ENCODE measurements at regions not wholly inside any gene's neighbourhood (a gene's known extent, or its start where the extent isn't known, plus 50 kb on each side); places are given as distances from the start of the nearest gene placed in this dataset.

- no peak for DNase-seq (ENCODE audit: low read depth in 1 of 2, low spot score in 1 of 2)
- TF ChIP-seq REST (IDR thresholded peaks at IDR 0.05; ENCODE audit: insufficient replicate concordance, low read depth) (no peak), SPI1 (IDR thresholded peaks at IDR 0.05; ENCODE audit: borderline replicate concordance, low read depth) (no peak), POLR2AphosphoS5 (IDR thresholded peaks at IDR 0.05; ENCODE audit: low read depth) (no peak), GABPA (IDR thresholded peaks at IDR 0.05; ENCODE audit: low read depth) (no peak)
- TF ChIP-seq, protein P1, sequence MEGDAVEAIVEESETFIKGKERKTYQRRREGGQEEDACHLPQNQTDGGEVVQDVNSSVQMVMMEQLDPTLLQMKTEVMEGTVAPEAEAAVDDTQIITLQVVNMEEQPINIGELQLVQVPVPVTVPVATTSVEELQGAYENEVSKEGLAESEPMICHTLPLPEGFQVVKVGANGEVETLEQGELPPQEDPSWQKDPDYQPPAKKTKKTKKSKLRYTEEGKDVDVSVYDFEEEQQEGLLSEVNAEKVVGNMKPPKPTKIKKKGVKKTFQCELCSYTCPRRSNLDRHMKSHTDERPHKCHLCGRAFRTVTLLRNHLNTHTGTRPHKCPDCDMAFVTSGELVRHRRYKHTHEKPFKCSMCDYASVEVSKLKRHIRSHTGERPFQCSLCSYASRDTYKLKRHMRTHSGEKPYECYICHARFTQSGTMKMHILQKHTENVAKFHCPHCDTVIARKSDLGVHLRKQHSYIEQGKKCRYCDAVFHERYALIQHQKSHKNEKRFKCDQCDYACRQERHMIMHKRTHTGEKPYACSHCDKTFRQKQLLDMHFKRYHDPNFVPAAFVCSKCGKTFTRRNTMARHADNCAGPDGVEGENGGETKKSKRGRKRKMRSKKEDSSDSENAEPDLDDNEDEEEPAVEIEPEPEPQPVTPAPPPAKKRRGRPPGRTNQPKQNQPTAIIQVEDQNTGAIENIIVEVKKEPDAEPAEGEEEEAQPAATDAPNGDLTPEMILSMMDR (IDR thresholded peaks at IDR 0.05; ENCODE audit: insufficient read depth, low read length), result no peak
- no peak overlapping the region for H3K4me3 ChIP-seq (replicated peaks; ENCODE audit: insufficient read depth, low read length)
- H3K27me3 ChIP-seq (ENCODE audit: insufficient read depth, poor library complexity, severe bottlenecking), result no peaks in the 10 kb centered on the region
- H3K27ac ChIP-seq (replicated peaks), result no peak overlapping the region
Observed at GRCh38 chr5:110250755-110251154, 475.7 kb downstream of the TMEM232 start.

DNA sequence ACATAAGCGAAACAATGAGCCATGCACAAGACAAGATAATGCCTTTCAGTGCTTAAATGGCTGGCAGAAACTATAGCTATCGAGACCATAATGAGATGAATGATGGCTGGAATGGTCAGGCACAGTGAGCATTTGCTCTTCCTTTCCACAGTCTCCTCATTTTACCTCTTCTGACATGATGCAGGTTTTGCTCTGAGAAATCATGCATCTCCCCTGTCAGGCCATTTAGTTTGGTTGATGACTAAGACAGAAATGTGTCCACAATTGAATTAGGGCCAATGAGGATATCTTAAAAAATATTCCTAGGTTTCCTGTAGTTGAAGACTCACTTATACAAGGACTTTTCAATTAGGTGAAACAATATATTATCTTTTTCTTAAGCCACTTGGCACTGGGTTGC lies 475.1 kb downstream of the TMEM232 start:
- H3K27me3 ChIP-seq (ENCODE audit: insufficient read depth, poor library complexity, severe bottlenecking), result no peaks in the 10 kb centered on the region
- no peak overlapping the region for H3K27ac ChIP-seq (replicated peaks)
- no peak overlapping the region for H3K4me3 ChIP-seq (replicated peaks; ENCODE audit: insufficient read depth, low read length)
- DNase-seq (ENCODE audit: low read depth in 1 of 2, low spot score in 1 of 2), result no peak
- TF ChIP-seq, protein P1 (IDR thresholded peaks at IDR 0.05; ENCODE audit: insufficient read depth, low read length), result no peak
- TF ChIP-seq REST (IDR thresholded peaks at IDR 0.05; ENCODE audit: insufficient replicate concordance, low read depth), result no peak
- TF ChIP-seq GABPA (IDR thresholded peaks at IDR 0.05; ENCODE audit: low read depth), result no peak
- no peak for TF ChIP-seq SPI1 (IDR thresholded peaks at IDR 0.05; ENCODE audit: borderline replicate concordance, low read depth)
- TF ChIP-seq POLR2AphosphoS5 (IDR thresholded peaks at IDR 0.05; ENCODE audit: low read depth), result no peak

DNA sequence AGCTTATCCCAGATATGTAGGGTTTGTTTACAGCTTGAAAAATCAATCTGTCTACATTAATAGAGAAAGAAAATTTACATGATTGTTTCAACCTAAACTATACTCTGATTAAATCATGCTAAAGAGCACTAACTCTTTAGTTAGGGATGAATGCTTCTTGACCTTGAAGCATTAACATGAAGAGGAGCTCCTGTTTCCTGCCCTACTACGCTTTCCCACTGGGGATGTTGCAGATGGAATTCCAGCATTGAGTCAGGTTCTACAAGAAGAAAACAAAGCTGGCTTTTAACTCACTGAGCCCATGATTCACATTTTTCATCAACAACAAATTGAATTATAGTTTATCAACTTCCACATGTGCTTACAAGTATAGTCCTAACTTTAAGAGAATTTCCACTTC lies 471.3 kb downstream of the TMEM232 start:
- TF ChIP-seq, protein P1 (IDR thresholded peaks at IDR 0.05; ENCODE audit: insufficient read depth, low read length), result no peak
- no peak for TF ChIP-seq SPI1 (IDR thresholded peaks at IDR 0.05; ENCODE audit: borderline replicate concordance, low read depth)
- TF ChIP-seq GABPA (IDR thresholded peaks at IDR 0.05; ENCODE audit: low read depth), result no peak
- no peak for TF ChIP-seq REST (IDR thresholded peaks at IDR 0.05; ENCODE audit: insufficient replicate concordance, low read depth)
- no peak for TF ChIP-seq POLR2AphosphoS5 (IDR thresholded peaks at IDR 0.05; ENCODE audit: low read depth)
- no peak for DNase-seq (ENCODE audit: low read depth in 1 of 2, low spot score in 1 of 2)
- Histone ChIP-seq H3K27ac (replicated peaks) (no peak overlapping the region), H3K4me3 (replicated peaks; ENCODE audit: insufficient read depth, low read length) (no peak overlapping the region), H3K27me3 (ENCODE audit: insufficient read depth, poor library complexity, severe bottlenecking) (no peaks in the 10 kb centered on the region)
